DMS114 treated with DMSO at 0.1 percent for 48 hours (cell line): ENCODE measurements at regions not wholly inside any gene's neighbourhood (a gene's known extent, or its start where the extent isn't known, plus 50 kb on each side); places are given as distances from the start of the nearest gene placed in this dataset.

Source experiments
- DNase-seq: peaks from one replicate; lab custom pipeline; 2025; ENCODE audit not compliant: unreplicated experiment; lab: John Stamatoyannopoulos, UW

DNA sequence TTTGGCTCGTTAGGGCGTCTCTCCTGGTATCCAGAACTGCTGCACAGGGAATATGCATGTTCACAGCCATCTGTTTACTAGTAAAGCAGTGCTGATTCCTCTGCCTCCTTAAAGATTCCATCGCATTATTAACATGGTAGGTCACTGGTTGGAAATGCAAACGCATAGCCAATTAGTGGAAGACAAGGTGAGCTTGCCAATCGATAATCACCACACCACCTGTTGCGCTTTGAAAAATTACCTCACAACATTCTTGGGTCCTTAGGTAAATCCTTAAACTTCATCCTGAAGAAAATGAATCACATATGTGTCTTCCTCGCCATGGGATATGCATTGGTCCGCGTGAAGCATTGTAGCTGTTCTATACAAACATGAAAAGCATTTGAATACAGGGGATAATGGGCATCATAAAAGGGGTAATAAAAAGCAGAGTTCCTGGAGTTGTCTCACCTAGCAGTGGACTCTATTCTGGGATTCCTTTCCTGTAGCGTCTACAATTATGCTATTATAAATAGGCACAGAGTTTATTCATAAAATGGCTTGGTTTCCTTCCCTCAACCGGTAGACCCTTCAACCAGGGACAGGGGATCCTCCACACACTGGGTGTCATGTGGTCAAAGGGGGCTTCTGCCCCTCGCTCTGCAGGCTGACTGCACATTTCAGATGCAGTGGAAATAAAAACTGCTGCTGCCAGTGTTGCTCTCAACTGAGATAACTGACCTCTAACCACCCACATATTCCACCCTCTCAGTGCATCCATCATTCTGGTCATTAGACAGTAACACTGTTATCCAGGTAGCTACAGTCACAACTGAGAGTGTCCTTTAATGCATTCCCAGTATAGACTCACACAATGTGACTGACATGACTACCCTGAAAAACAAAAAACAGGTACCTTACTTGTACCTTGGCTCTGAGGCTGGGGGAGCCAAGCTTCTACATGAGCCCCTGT lies 389.2 kb upstream of the NFE2L3 start:
- DNase-seq: no peak

DNA sequence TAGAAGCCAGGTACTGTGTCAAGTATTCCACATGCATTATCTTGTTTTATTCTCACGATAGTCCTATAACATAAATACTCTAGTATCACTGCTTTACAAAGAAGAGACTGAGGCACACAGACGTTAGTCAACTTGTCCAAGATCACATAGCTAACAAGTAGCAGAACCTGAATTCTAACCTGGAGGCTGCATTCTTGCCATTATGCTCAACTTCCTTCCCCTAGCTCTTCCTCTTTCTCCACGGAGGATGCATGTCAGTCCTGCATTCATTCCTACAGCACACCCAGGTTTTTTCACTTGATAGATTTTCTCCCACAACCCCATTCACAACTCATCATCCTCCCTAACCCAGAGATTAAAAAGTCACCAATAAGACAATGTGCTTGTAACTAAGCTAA lies 388.5 kb upstream of the NFE2L3 start:
- no peak for DNase-seq

DNA sequence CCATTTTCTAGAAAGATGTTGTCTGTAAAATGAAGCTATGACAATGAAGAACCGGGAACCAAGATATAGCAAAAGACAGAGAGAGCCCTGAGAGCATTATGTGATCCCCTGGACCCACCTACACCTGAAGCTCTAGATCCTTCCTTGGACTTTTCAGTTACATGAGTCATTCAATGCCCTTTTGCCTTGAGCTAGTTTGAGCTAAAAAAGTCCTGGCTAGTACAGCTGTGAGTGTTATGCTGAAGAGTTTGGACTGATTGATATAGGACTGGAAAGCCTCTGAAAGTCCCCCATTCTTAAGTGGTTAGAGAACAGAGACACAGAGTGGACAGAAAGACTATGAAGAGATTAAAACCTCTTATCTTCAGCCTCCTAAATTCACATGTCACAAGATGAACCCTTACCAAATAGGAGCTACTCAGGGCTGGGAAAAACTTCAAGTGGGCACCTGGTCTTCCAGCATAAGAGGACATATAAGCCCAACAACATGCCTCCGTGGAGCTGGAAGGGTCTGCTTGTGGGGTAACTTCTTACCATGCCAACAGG lies 386.8 kb upstream of the NFE2L3 start:
- DNase-seq: no peak

DNA sequence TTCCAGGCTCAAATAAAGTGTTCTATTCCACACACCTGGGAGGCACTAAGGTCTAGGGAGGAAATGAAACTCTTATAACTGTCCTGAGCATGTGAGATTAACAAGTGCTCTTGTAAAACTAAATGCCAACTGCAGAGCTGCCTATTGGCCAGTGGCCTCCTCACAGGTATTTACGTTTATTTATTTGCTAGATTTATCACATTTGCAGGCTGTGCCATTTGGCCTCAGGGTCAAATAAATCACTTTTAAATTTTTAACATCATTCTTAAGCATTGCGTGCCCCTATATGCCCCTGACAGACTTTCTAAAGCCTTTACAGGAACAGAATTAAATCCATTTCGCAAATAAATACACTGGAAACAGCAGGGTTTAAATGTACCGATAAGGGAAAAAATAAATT lies 381.8 kb upstream of the NFE2L3 start:
- DNase-seq: no peak

DNA sequence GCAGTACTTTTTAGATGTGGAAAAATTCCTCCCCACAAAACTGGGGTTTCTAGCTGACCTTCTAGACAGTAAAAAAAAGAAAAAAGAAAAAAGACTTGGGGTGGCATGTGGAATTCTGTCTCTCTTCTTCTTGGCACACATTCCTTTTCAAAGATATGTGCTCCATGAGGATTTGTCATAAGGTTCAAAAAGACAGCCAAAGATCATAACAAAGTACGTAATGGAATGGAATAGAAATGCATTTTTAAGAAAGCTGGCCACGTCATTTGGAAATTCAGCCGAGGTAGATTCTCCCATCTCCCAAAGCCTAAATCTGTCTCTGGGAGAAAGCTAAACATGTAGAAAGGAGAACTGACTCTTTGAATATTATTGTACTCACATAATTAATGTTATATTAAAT lies 381.3 kb upstream of the NFE2L3 start:
- DNase-seq: no peak

DNA sequence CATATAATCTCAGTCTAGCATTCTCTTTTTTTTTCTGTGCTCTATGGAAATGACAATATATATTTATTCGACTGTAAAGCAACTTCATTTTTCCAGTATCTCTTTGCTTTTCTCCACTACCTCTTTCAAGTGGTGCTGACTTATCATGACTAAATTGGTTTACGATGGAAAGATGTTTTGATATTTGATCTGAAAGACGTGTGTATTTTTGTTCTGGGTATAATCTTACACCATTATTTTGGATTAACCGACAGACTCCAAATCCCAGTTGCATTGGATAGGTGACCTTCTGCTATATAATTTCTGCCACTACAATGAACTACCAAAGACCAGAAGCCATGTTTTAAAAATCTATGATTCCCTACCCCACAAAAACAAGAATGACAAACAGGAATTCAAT lies 380.5 kb upstream of the NFE2L3 start:
- DNase-seq: no peak

DNA sequence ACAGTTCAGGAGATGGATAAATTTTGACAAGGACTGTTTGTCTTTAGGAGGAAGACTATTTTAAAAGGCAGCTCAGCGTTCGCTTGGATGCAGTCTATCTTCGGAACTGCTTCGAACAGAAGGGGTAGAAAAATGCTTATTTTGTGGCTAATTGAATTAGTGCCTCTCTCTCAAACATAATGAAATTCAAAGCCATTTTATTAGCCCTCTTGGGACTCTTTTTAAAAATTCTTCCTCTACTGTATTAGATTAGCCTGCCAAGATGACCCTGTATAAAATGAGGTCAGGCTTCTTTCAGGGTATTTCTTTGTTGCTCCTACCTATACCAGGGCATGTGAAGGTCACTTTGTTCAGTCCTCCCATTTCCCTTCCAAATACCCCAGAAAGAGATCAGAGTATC lies 379.2 kb upstream of the NFE2L3 start:
- no peak for DNase-seq

DNA sequence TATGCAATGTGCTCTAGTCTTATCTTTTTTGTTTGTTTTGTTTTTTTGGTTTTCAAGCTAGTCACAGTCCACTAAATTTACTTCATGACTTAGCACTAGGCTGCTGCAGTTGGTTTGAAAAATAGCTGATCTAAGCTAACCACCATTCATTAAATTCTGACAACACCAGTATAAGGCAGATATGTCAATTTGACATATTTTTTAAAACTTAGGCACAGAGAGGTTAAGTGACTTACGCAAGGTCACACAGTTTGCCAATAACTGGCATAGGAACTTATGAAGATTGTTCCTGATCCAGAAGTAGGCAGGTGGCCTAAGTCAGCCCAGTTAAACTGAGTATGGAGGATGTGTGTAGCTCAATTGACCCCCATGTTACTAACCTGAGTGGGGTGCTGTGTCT lies 377.3 kb upstream of the NFE2L3 start:
- DNase-seq: no peak

DNA sequence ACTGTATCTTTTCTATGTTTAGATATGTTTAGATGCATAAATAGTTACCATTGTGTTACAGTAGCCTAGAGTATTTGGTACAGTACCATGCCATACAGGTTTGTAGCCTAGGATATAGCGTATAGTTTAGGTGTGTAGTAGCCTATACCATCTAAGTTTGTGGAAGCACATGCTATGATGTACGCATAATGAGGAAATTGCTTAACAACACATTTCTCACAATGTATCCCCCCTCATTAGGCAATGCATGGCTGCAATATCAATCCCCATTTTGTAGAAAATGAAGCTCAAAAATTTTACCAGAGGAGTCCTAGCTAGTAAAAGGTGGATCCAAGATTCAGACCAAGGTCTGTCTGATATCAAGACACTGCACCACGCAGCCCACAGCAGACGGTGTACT lies 376.4 kb upstream of the NFE2L3 start:
- DNase-seq: no peak

DNA sequence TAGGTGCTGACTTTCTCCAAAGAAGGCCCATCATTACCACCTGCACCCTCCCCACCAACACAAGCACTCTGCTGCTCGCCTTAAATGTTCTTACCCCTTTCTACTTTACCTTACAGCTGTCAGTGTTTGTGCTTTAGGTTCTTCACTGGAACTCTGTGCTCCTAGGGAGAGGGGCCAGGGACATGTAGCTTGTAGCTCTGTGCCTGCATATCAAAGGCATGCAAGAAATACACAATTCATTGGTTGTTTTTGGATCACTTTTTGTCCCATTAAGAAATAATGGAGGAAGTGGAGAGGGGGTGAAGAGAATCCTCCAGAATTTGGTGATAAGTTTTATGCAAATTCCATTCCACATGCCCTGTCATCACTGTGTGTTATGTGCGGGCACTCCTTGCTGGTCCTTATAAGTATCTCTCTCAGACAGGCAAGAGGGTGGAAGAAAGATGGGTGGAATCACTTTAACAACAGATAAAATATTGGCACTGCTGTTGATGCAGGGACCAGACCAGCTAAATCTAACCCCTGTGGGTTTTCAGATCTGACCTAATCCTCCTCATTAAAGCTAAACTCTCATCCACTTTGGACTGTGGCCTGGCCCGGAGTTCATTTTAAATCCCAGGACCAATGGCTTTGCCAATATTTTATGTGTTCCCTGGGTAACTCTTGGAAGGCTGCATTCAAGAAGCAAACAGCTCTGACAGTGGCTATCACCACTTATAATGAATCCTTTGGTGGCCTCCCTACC lies 375.8 kb upstream of the NFE2L3 start:
- no peak for DNase-seq

DNA sequence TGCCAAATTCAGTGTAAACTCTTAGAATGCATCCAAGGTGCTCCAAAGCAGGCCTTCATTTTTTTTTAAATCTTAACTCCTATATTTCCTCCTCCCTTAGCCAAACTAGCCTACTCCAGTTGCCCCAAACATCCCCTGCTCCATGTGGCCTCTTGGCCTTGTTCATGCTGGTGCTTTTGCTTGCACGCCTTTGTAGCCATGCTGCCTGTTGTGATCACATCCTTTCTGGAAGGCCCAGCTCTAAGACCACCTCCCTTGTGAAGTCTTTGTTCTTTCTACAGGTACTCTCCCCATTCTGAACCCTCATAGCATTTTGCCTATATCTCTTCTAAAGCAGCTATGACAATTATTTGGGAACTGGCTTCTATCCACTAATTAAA lies 375.3 kb upstream of the NFE2L3 start:
- DNase-seq: no peak

DNA sequence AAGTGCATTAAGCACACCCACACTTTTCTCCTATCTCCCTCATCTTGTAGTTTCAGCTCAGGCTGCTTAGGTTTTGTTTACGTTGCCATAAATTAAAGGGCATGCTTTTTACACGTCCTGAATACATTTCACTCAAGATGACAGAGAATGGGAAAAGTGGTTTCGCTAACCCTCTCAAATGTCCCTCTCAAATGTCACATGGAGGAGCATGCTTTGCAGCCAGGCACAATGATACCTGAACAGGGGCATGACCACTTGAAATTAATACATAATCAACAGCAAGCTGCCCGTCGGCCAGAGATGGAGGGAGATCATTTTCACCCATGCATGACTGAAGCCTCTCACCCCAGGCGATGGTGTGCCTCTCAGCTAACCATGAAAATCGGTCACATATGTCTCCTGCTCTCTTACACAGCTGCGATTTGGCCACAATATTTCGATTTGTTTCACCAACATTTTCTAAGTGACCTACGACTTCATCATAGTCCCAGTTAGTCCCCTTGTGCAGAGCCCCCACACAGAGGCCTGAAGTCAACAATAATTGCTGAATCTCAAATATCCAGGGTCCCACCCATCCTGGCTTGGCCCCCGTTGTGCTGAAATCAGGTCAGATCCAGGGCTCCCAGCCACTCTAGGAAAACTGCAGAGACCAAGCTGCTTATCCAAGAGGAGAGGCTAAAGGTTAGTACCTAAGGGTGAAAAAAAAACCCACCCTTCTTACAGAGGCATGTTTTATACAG lies 373.9 kb upstream of the NFE2L3 start:
- DNase-seq: no peak

DNA sequence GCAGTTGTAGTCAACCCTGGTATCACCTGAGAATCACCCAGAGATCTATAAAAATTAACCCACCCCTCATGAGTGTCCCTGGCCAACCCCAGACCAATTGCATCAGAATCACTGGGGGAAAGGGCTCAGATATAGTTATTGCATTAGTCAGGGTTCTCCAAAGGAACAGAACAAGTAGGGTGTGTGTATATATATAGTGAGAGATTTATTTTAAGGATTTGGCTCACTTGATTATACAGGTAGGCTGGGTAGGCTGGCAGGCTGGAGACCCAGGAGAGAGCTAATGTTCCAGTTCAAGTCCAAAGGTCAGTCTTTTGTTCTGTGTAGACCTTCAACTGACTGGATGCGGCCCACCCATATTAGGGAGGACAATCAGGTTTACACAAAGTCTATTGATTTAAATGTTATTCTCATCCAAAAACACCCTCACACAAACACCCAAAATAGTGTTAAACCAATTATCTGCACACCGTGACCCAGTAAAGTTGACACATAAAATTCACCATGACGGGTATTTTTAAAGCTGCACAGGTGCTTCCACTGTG lies 372.9 kb upstream of the NFE2L3 start:
- no peak for DNase-seq

DNA sequence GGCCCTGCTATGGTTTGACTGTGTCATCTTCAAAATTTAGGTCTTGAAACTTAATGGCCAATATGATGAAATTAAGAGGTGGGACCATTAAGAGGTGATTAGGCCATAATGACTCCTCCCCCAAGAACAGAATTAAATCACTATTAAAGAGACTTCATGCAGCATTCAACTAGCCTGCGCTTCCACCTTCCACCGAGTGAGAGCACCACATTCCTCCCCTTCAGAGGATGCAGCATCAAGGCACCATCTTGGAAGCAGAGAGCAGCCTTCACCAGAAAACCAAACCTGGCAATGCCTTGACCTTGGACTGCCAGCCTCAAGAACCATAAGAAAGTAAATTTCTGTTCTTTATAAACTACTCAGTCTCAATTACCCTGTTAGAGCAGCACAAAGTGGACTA lies 371.1 kb upstream of the NFE2L3 start:
- DNase-seq: no peak

DNA sequence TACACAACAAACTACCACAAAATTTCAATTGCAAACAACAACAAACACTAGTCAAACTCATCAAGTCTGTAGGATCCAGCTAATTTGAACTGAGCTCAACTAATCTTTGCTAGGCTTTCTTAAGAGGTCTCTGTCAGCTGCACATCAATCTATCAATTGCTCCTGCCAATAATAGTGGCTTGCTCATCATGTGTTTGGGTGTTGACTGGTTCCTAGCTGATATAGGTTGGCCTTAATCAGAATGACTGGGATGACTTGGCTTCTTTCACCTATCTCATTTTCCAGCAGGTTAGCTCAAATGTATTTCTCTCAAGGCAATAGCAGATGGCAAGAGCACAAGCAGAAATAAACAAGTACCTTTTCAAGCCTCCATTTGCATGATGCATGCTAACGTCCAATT lies 370.3 kb upstream of the NFE2L3 start:
- DNase-seq: no peak

DNA sequence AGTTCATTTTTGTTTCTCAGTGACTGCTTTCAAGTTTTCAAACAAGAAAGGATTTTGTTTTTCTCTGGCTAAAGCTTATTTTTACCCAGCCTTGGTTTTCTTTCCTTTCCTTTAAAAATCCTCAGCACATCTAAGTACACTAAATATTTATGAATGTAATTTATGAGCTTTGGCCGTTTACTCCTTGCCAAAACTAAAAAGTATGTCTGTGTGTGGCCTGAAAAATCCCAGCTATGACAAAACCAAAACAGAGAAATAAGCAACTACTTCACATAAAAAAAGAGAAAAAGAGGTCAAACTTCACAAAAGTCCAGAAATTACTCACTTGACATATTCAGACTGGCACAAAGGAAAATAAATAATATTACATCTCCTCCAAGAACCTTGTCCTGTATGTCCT lies 365.1 kb upstream of the NFE2L3 start:
- DNase-seq: no peak

DNA sequence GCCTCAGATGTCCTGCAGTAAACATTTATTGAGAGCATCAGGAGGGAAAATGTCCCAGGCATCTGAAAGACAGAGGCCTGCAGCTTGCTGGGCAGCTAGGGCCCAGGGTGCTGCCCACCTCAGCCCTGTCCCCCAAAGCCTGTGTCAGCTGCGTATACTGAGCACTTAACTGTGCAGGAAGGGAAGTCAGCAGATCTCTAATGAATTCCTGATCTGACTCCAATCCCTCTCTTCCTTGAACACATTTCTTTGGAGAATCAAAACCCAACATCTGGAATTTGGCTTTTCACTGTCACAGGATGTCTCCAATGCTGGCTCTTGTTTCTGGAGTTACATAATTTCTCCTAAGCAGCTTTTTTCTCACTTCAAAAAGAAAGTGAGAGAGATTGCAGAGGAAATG lies 364.7 kb upstream of the NFE2L3 start:
- DNase-seq: no peak

DNA sequence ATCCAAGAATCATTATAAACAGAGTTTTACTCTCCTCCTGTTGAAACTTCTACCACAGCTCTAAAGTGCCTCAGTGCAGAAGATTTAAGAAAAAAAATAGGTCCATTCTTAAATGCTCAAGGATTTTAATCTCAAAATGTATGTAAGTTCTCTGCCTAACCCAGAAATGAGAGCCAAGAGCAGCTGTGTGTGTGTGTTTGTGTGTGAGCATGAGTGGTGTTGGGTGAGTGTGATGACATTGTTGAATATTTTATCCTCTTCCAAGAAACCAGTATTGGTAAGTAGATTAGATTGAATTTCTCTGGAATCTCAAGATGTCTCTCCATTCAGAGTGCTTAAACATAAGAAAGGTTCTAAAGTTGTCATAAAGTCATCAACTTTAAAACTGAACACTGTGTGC lies 363.6 kb upstream of the NFE2L3 start:
- no peak for DNase-seq

DNA sequence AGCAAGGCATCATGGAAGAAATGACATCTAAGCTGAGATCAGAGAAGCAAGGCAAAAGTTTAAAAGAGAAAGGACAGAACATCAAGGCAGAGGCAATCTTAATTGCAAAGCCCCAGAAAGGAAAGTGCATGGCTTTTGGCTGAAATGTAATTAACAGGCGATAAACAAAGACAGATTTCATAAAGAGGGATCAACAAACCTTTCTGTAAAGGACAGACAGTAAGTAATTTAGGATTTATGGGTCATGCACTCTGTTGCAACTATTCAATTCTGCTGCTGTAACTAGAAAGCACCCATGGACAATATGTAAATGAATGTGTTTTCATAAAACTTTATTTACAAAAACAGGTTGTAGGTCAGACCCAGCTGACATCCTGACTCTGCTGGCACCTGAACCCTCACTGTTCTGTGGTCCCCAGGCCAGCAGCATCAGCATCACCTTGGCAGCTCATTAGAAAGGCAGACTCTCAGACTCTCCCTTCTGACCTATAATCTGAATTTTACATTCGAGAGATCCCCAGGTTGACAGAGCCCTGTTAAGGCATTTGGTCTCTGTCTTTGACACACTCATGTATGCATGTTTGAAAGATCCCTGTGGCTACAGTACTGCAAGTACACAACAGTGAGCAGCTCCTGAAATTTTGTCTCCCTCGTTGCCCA lies 362.9 kb upstream of the NFE2L3 start:
- DNase-seq: no peak
